NB4 (cell line): ENCODE measurements at regions not wholly inside any gene's neighbourhood (a gene's known extent, or its start where the extent isn't known, plus 50 kb on each side); places are given as distances from the start of the nearest gene placed in this dataset.

ENCODE experiments used
- MYC ChIP-seq: IDR thresholded peaks from 2 replicates; pipeline ENCODE4 v1.6.1; 2011; ENCODE audit warnings: low read depth, low read length
- TF ChIP-seq, protein P1 (sequence below): IDR thresholded peaks from one replicate; pipeline ENCODE4 v1.5.1; 2012; ENCODE audit warnings: low read depth, low read length

DNA sequence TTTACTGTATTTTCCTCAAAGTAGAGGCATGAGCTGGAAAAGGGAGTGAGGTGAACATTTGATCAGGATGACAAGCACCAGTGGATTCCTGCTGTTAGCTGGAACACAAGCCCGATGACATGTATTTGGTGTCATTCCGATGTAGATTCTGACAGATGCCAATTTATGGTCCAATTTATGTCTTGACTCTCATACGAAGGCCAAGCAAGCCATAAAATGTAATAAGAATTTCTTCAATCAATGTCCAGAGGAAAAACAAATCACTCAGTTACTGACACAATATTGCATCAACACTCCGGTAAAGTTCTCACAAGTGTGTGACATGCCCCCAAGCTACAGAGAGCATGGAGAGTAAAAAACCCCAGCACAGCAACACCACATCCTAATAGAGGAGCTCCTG, 138.3 kb upstream of the ZNF521 start:
- TF ChIP-seq, protein P1, sequence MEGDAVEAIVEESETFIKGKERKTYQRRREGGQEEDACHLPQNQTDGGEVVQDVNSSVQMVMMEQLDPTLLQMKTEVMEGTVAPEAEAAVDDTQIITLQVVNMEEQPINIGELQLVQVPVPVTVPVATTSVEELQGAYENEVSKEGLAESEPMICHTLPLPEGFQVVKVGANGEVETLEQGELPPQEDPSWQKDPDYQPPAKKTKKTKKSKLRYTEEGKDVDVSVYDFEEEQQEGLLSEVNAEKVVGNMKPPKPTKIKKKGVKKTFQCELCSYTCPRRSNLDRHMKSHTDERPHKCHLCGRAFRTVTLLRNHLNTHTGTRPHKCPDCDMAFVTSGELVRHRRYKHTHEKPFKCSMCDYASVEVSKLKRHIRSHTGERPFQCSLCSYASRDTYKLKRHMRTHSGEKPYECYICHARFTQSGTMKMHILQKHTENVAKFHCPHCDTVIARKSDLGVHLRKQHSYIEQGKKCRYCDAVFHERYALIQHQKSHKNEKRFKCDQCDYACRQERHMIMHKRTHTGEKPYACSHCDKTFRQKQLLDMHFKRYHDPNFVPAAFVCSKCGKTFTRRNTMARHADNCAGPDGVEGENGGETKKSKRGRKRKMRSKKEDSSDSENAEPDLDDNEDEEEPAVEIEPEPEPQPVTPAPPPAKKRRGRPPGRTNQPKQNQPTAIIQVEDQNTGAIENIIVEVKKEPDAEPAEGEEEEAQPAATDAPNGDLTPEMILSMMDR = no peak
- TF ChIP-seq MYC = no peak
